ENCODE measurements at regions not wholly inside any gene's neighbourhood (a gene's known extent, or its start where the extent isn't known, plus 50 kb on each side); places are given as distances from the start of the nearest gene placed in this dataset.
A peak's percentile ranks its signal among the peaks of the same experiment; 100 is the strongest.

- Histone ChIP-seq H3K9me3 (no peaks in the 10 kb centered on the region), H3K9ac (no peak overlapping the region), H3K4me3 (no peak overlapping the region), H3K27ac (no peak overlapping the region), H3K4me1 (peaks cover 14% of the 10 kb centered on the region), H3K36me3 (no peaks in the 10 kb centered on the region), H4K20me1 (no peaks in the 10 kb centered on the region), H3K27me3 (no peaks in the 10 kb centered on the region), H3K4me2 (no peak overlapping the region)
- no peak for TF ChIP-seq Cebpa-rat (IDR thresholded peaks at IDR 0.05)
Observed at GRCh38 chr12:11962860-11963259, 107.9 kb upstream of the BCL2L14 start.

GRCh38 chr12:11963841-11964471, 106.8 kb upstream of the BCL2L14 start:
- Histone ChIP-seq H4K20me1 (no peaks in the 10 kb centered on the region), H3K9me3 (no peaks in the 10 kb centered on the region), H3K4me1 (peaks cover 9% of the 10 kb centered on the region), H3K36me3 (no peaks in the 10 kb centered on the region), H3K27me3 (no peaks in the 10 kb centered on the region), H3K27ac (no peak overlapping the region), H3K4me2 (no peak overlapping the region), H3K9ac (no peak overlapping the region), H3K4me3 (no peak overlapping the region)
- no peak for TF ChIP-seq Cebpa-rat (IDR thresholded peaks at IDR 0.05)

- Histone ChIP-seq H3K4me1 (0 out of 2 replicates have a peak, but pooled peaks cover 5% of the 10 kb centered on the region), H4K20me1 (no peaks in the 10 kb centered on the region)
- TF ChIP-seq Cebpa-rat (IDR thresholded peaks at IDR 0.05), result no peak
Observed at GRCh38 chr12:11965258-11965910, 105.4 kb upstream of the BCL2L14 start.

DNA sequence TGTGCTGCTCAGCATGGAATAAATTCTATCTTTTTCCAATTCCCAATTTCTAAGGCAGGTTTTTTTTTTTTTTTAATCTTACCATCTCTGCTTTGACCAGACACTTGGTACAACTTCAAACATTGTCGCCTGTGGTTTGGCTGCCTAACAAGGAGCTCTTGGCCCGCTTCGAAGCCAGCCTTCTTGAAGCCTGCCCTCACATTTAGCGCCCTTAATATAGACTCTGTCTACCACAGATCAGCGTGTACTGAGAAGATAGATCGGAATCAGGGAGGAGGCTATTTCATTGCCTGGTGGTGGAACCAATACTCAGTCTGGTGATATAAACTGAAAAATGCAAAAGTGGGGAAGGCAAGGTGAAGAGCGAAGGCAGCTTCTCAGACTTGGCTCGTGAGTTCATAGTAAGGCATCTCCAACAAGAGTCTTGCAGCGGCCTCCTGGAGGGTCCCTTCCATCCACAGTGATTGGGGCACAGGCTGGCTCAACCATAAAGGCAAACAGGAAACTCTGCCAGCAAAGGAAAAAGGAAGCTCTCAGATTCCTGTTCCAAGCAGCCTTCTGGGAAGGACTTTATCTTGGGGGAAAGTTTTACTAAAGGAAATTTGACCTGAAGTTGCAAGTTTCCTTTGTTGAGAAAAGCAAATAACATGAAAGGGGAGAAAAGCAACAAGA, 103.2 kb upstream of the BCL2L14 start:
- Histone ChIP-seq H3K4me3 (no peak overlapping the region), H3K9me3 (no peaks in the 10 kb centered on the region), H3K27ac (no peak overlapping the region), H3K9ac (no peak overlapping the region), H3K4me2 (no peak overlapping the region), H3K27me3 (no peaks in the 10 kb centered on the region), H3K4me1 (0 out of 2 replicates have a peak, but pooled peaks cover 5% of the 10 kb centered on the region), H3K36me3 (no peaks in the 10 kb centered on the region), H4K20me1 (no peaks in the 10 kb centered on the region)
- no peak for TF ChIP-seq Cebpa-rat (IDR thresholded peaks at IDR 0.05)

More at GRCh38 chr12:11965258-11965910, 105.4 kb upstream of the BCL2L14 start:
- no peak overlapping the region for H3K9ac ChIP-seq
- H3K4me3 ChIP-seq, result no peak overlapping the region
- no peaks in the 10 kb centered on the region for H3K36me3 ChIP-seq
- H3K4me2 ChIP-seq, result no peak overlapping the region
- H3K9me3 ChIP-seq, result no peaks in the 10 kb centered on the region
- H3K27ac ChIP-seq, result no peak overlapping the region
- no peaks in the 10 kb centered on the region for H3K27me3 ChIP-seq

GRCh38 chr12:11968048-11968383, 102.7 kb upstream of the BCL2L14 start:
- Histone ChIP-seq H4K20me1 (no peaks in the 10 kb centered on the region), H3K9me3 (no peaks in the 10 kb centered on the region), H3K4me1 (0 out of 2 replicates have a peak, but pooled peaks cover 5% of the 10 kb centered on the region), H3K9ac (no peak overlapping the region), H3K4me3 (no peak overlapping the region), H3K36me3 (no peaks in the 10 kb centered on the region), H3K27ac (no peak overlapping the region), H3K27me3 (no peaks in the 10 kb centered on the region), H3K4me2 (no peak overlapping the region)
- TF ChIP-seq Cebpa-rat (IDR thresholded peaks at IDR 0.05), result no peak

DNA sequence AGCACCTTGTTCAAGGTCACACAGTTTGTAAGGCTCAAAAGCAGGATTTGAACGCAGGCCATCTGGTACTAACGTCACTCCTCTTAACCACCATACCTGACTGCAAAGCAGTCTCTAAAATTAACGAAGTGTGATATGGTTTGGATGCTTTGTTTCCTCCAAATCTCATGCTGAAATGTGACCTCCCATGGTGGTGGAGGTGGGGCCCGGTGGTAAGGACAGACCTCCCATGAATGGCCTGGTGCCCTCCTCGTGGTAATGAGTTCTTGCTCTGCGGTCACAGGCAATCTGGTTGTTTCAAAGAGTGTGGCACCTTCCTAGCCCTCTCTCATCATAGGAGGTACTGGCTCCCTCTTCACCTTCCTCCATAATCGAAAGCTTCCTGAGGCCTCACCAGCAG, 102.2 kb upstream of the BCL2L14 start:
- H3K4me3 ChIP-seq, result no peak overlapping the region
- H3K9ac ChIP-seq, result no peak overlapping the region
- no peaks in the 10 kb centered on the region for H3K27me3 ChIP-seq
- no peak overlapping the region for H3K4me2 ChIP-seq
- H3K9me3 ChIP-seq, result no peaks in the 10 kb centered on the region
- 0 out of 2 replicates have a peak, but pooled peaks cover 5% of the 10 kb centered on the region for H3K4me1 ChIP-seq
- H4K20me1 ChIP-seq, result no peaks in the 10 kb centered on the region
- no peak overlapping the region for H3K27ac ChIP-seq
- no peaks in the 10 kb centered on the region for H3K36me3 ChIP-seq
- TF ChIP-seq Cebpa-rat (IDR thresholded peaks at IDR 0.05), result no peak

GRCh38 chr12:11969437-11970154, 101.1 kb upstream of the BCL2L14 start:
- Histone ChIP-seq H3K27ac (no peak overlapping the region), H3K36me3 (no peaks in the 10 kb centered on the region), H3K9ac (no peak overlapping the region), H3K4me3 (no peak overlapping the region), H3K4me1 (no peaks in the 10 kb centered on the region), H3K27me3 (no peaks in the 10 kb centered on the region), H3K4me2 (no peak overlapping the region), H3K9me3 (no peaks in the 10 kb centered on the region), H4K20me1 (no peaks in the 10 kb centered on the region)
- TF ChIP-seq Cebpa-rat (IDR thresholded peaks at IDR 0.05), result no peak

DNA sequence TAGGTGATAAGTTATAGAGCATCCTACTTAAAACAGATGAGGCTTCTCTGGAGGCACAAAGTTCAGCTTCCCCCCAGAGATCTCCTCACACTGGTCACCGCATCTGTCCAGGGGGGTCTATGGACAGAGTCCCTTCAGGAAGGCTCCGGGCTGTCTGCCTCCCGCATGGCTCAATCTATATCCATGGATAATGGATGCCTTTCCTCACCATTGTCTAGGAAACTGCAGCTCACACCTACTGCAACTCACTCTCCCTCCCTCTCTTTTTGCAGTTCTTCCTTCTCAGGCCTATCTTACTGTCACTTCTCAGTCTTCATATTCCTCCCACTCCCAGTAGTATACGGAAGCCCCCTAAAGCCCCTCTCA, 100.6 kb upstream of the BCL2L14 start:
- no peaks in the 10 kb centered on the region for H3K4me1 ChIP-seq
- no peak overlapping the region for H3K27ac ChIP-seq
- no peak overlapping the region for H3K4me2 ChIP-seq
- TF ChIP-seq Cebpa-rat (IDR thresholded peaks at IDR 0.05), result no peak
- no peaks in the 10 kb centered on the region for H4K20me1 ChIP-seq
- no peaks in the 10 kb centered on the region for H3K9me3 ChIP-seq
- H3K27me3 ChIP-seq, result no peaks in the 10 kb centered on the region
- no peak overlapping the region for H3K4me3 ChIP-seq
- H3K36me3 ChIP-seq, result no peaks in the 10 kb centered on the region
- no peak overlapping the region for H3K9ac ChIP-seq

DNA sequence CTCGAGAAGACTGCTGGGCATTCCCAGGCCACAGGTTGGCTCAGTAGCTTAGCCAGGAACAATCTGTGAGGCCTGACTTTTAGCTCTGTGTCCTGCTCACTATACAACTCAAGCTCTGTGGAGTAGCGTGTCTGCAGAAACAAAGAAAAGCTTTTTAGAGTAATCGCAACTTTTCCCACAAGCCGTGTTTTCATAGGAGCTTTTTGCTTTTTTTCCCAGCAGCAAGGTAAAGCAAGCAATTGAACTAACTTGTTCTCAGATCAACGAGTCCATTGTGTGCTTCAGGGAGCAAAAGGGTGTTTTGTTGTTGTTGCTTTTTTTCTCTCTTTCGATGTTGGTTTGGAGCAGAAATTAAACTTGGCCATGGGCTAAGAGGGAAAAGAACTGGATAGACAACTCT, 97.3 kb upstream of the BCL2L14 start:
- Histone ChIP-seq H3K4me2 (no peak overlapping the region), H3K9ac (no peak overlapping the region), H3K27ac (no peak overlapping the region), H3K9me3 (0 out of 2 replicates have a peak, but pooled peaks cover 3% of the 10 kb centered on the region), H3K4me1 (peaks cover 10% of the 10 kb centered on the region), H3K27me3 (no peaks in the 10 kb centered on the region), H4K20me1 (no peaks in the 10 kb centered on the region), H3K36me3 (no peaks in the 10 kb centered on the region), H3K4me3 (no peak overlapping the region)
- TF ChIP-seq Cebpa-rat (IDR thresholded peaks at IDR 0.05), result no peak

- no peaks in the 10 kb centered on the region for H3K36me3 ChIP-seq
Observed at GRCh38 chr12:11976005-11976404, 94.7 kb upstream of the BCL2L14 start.

More at GRCh38 chr12:11976005-11976404, 94.7 kb upstream of the BCL2L14 start:
- peak overlapping the region; percentile 23 for H3K4me2 ChIP-seq
- H3K27me3 ChIP-seq, result no peaks in the 10 kb centered on the region
- H4K20me1 ChIP-seq, result no peaks in the 10 kb centered on the region
- peaks cover 18% of the 10 kb centered on the region for H3K4me1 ChIP-seq
- H3K27ac ChIP-seq, result no peak overlapping the region
- no peak for TF ChIP-seq Cebpa-rat (IDR thresholded peaks at IDR 0.05)
- no peak overlapping the region for H3K9ac ChIP-seq
- 0 out of 2 replicates have a peak, but pooled peaks cover 3% of the 10 kb centered on the region for H3K9me3 ChIP-seq
- H3K4me3 ChIP-seq, result no peak overlapping the region
